HG03025 (cell line): ENCODE measurements at regions not wholly inside any gene's neighbourhood (a gene's known extent, or its start where the extent isn't known, plus 50 kb on each side); places are given as distances from the start of the nearest gene placed in this dataset.
"Not testable (repeated sequence)": the region's sequence is repeated elsewhere in the genome, so short reads cannot be mapped to it uniquely, and the experiment has no call there.

Experiments
- ATAC-seq: cut with Tn5 transposase; IDR thresholded peaks from one replicate; pipeline ENCODE4 v1.9.1; 2021; ENCODE audit warnings: mild to moderate bottlenecking, moderate library complexity; ENCODE audit not compliant: unreplicated experiment, low FRiP score

- ATAC-seq = not testable (repeated sequence)
These were observed 3967.6 kb upstream of the TPTE start for GRCh38 chr21:6553505-6554376.

- not testable (repeated sequence) for ATAC-seq
These were observed 3967.0 kb upstream of the TPTE start for GRCh38 chr21:6554377-6554864.

DNA sequence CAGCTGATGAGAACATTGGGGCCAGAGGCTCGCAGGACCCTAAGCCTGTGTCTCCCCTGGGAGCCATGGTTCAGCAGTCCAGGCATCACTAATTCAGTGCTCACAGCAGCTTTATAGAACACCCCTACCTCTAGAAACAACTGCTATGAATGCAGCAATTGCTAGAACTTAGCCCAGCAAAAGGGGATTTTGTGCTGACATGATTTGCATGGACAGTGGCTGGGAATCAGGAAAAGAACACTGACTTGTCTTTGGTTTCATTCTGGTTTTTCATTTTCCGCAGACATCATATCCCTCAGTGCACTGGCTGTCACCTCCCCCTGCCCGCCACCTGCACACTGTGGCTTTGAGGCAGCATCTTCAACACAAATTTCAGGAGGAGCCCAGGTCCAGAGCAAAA lies 3964.9 kb upstream of the TPTE start:
- not testable (repeated sequence) for ATAC-seq

- not testable (repeated sequence) for ATAC-seq
These were observed 3964.0 kb upstream of the TPTE start for GRCh38 chr21:6557415-6557814.

DNA sequence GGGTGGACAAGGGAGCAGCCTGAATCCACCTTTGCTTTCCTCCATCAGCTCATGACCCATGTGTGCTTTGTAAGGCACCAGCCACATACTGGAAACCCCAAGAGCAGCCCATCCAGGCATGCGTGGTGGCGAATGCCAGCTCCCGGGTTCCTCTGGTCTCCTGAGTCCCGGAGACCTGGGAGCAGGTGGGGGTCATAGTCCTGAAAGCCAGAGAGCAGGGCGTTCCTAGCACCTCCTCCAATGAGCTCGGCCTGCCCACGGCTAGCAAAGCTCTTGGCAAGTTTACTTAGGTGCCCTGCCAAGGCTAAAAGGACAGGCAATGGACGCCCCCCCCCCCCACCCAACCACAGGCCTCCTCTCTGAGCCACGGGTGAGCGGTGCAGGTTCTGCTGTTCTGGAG lies 3960.2 kb upstream of the TPTE start:
- ATAC-seq = not testable (repeated sequence)

GRCh38 chr21:6561578-6561977 lies 3959.8 kb upstream of the TPTE start:
- ATAC-seq = not testable (repeated sequence)

- not testable (repeated sequence) for ATAC-seq
These were observed 3956.7 kb upstream of the TPTE start for GRCh38 chr21:6564543-6565166.

DNA sequence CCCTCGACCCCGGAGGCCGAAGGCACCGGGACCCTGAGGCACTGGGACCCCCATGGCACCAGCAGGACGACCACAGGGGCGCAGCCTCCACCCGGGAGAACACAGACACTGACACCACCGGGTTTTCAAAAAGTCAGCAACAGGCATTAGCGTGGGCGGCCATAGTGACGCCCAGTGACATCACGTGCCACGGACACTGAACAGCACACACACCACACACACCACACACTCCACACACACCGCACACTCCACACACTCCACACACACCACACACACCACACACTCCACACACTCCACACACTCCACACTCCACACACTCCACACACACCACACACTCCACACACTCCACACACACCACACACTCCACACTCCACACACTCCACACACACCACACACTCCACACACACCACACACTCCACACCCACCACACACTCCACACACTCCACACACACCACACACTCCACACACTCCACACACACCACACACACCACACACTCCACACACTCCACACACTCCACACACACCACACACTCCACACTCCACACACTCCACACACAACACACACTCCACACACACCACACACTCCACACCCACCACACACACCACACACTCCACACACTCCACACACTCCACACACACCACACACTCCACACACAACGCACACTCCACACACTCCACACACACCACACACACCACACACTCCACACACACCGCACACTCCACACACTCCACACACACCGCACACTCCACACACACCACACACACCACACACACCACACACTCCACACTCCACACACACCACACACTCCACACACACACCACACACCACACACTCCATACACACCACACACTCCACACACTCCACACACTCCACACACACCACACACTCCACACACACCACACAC lies 3955.9 kb upstream of the TPTE start:
- not testable (repeated sequence) for ATAC-seq

GRCh38 chr21:6567542-6567941 lies 3953.8 kb upstream of the TPTE start:
- not testable (repeated sequence) for ATAC-seq

- not testable (repeated sequence) for ATAC-seq
These were observed 3952.2 kb upstream of the TPTE start for GRCh38 chr21:6569152-6569551.

GRCh38 chr21:6569587-6570392 lies 3951.6 kb upstream of the TPTE start:
- not testable (repeated sequence) for ATAC-seq

DNA sequence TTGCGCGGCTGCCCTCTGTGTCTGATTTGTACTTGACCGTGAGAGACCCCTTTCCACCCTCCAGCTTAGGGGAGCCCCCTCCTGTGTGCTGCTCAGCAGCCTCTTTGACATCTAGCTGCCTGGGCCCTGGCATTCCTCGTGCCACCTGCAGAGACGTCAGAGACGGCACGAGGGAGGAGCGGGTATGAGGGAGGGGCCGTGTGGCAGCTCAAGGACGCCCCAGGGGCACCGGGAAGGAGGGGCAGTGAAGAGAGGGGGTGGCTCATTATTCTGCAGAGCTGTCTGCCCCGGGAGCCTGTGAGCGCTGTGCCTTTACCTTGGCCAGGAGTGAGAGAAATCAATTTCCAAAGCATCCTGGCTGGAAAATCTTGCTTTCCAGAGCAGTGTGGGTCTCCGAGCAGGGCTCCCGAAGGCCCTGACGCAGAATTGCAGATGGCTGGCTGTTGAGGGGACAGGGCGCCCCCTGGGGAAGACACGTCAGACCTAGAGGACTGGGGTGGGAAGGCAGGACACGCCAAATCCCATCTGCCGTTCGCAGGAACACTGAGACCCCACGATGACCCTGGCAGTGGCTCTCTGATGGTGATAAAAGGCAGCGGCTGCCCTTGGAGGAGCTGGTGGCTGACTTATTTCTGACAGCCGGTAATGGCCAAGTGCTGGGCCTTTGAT lies 3950.5 kb upstream of the TPTE start:
- ATAC-seq = not testable (repeated sequence)

DNA sequence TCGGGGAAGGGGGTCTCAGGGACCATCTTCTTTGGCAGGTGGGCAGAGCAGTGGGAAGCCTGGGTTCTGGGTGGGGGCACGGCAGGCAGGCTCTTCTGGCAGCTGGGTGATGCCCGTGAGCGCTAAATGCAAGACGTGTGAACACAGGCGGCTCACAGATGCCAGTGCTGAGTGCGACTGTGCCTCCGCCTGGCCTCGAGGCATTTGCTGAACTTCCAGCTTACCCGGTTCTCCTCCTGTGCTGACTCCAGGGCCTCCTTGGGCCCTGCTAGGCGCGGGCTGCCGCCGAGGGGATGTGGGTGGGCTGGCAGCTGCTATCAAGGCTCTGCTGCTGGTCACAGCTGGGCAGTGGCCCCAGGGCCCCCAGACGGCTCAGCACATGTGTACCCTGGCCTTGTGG lies 3947.8 kb upstream of the TPTE start:
- ATAC-seq = not testable (repeated sequence)

DNA sequence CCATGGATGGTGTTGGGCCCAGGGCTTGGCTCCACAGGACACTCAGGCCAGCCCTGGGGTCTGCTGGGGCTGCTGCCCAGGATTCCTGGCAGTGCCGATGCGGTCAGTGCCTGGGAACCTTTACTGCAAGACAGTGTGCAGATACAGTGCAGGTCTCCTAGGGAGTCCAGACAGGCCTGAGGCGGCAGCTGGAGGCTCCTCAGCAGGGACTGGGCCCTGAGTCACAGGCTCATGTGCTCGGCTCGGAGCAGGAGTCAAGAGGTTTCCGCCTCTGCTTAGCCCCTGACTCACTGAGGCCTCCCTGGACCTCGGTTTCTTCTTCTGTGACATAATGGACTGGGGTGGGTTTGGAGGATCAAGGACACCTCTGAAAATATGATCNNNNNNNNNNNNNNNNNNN lies 3941.6 kb upstream of the TPTE start:
- not testable (repeated sequence) for ATAC-seq
